PC-9 (cell line): ENCODE measurements at regions not wholly inside any gene's neighbourhood (a gene's known extent, or its start where the extent isn't known, plus 50 kb on each side); places are given as distances from the start of the nearest gene placed in this dataset.

Experiments
- BruUV-seq: library from RNA; stranded (reverse); fragments of 400-500 nt; replicated peaks from 2 replicates; lab custom pipeline; 2021; lab: Mats Ljungman, UMichigan
- CTCF ChIA-PET: fragments of 300-600 bp; sonication (Branson Sonifier 250); formaldehyde crosslinking; loops from one replicate; lab custom pipeline; 2022; ENCODE audit warnings: antibody characterized with exemption; lab: Charles Lee
- POLR2A ChIA-PET: fragments of 300-600 bp; sonication (Branson Sonifier 250); formaldehyde crosslinking; loops from one replicate; lab custom pipeline; 2022; ENCODE audit warnings: antibody characterized with exemption; ENCODE audit not compliant: unreplicated experiment; lab: Charles Lee
- DNase-seq, 2 experiments: peaks; one replicate each; pipeline versions ENCODE4 v3.0.0 to v3.0.0-alpha.2; 2015 to 2022; ENCODE audit warnings: mixed read lengths in 1 of 2
- H2AFZ ChIP-seq: fragments of 200-600 bp; sonication (generic); 2 replicates; pipeline ENCODE4 v1.8.1; 2017; ENCODE audit warnings: antibody characterized with exemption
- H3F3A ChIP-seq: fragments of 200-600 bp; sonication (generic); 2 replicates; pipeline ENCODE4 v1.8.1; 2017; ENCODE audit warnings: antibody characterized with exemption, mild to moderate bottlenecking, low read depth; ENCODE audit not compliant: insufficient read depth
- H3K27ac ChIP-seq: fragments of 200-600 bp; sonication (generic); 2 replicates; pipeline ENCODE4 v1.6.1; 2016; ENCODE audit warnings: mixed run types
- H3K27me3 ChIP-seq: fragments of 200-600 bp; sonication (generic); 2 replicates; pipeline ENCODE4 v1.6.1; 2016; ENCODE audit warnings: low read depth, mixed run types; ENCODE audit not compliant: insufficient read depth
- H3K36me3 ChIP-seq: fragments of 200-600 bp; sonication (generic); 2 replicates; pipeline ENCODE4 v1.6.1; 2016; ENCODE audit warnings: low read depth, mixed run types
- H3K4me1 ChIP-seq: fragments of 200-600 bp; sonication (generic); replicated peaks from 2 replicates; pipeline ENCODE4 v1.6.1; 2016; ENCODE audit warnings: mixed run types; ENCODE audit not compliant: insufficient read depth
- H3K4me2 ChIP-seq: fragments of 200-600 bp; sonication (generic); 2 replicates; pipeline ENCODE4 v1.6.1; 2017; ENCODE audit warnings: mixed run types
- H3K4me3 ChIP-seq: fragments of 200-600 bp; sonication (generic); 2 replicates; pipeline ENCODE4 v1.6.1; 2016; ENCODE audit warnings: mixed run types
- H3K79me2 ChIP-seq: fragments of 200-600 bp; sonication (generic); 2 replicates; pipeline ENCODE4 v1.6.1; 2017; ENCODE audit warnings: low read depth, mixed run types
- H3K9me2 ChIP-seq: fragments of 200-600 bp; sonication (generic); 2 replicates; pipeline ENCODE4 v1.8.1; 2017; ENCODE audit warnings: mild to moderate bottlenecking; ENCODE audit not compliant: insufficient read depth
- H3K9me3 ChIP-seq: fragments of 200-600 bp; sonication (generic); 2 replicates; pipeline ENCODE4 v1.8.1; 2016; ENCODE audit warnings: low read depth; ENCODE audit not compliant: insufficient read depth
- H4K20me1 ChIP-seq: fragments of 200-600 bp; sonication (generic); 2 replicates; pipeline ENCODE4 v1.8.1; 2017; ENCODE audit not compliant: insufficient read depth
- CTCF ChIP-seq: fragments of 200-600 bp; sonication (generic); conservative IDR thresholded peaks from 2 replicates; pipeline ENCODE4 v1.6.1; 2017; ENCODE audit warnings: mixed run types, antibody characterized with exemption, mild to moderate bottlenecking, moderate library complexity
- EZH2 ChIP-seq: fragments of 200-600 bp; sonication (generic); IDR thresholded peaks from 2 replicates; pipeline ENCODE4 v1.8.0; 2017; ENCODE audit warnings: antibody characterized with exemption, low read depth
- intact Hi-C: fragments of 100-400 bp; cut with micrococcal nuclease; formaldehyde crosslinking; loops from one replicate; pipeline ENCODE4 v1.10.0; 2022; ENCODE audit not compliant: unreplicated experiment

- no peak overlapping the region for H3K4me3 ChIP-seq
- no peaks in the 10 kb centered on the region for H3K79me2 ChIP-seq
- TF ChIP-seq EZH2 (no peak), CTCF (no peak)
- H2AFZ ChIP-seq = no peak overlapping the region
- ChIA-PET CTCF (no interaction called here), POLR2A (interaction anchor here (0.7 kb wide), 1 partner anchor 12 kb away, joined by 3 read pairs; no protein-coding TSS in a partner anchor)
- H3K9me3 ChIP-seq = no peaks in the 10 kb centered on the region
- no peak for DNase-seq
- H3F3A ChIP-seq = no peaks in the 10 kb centered on the region
- intact Hi-C loops = no loop called here
- no peaks in the 10 kb centered on the region for H4K20me1 ChIP-seq
- no peaks in the 10 kb centered on the region for H3K36me3 ChIP-seq
- H3K4me2 ChIP-seq = no peak overlapping the region
- no TSS peak for BruUV-seq
- no peaks in the 10 kb centered on the region for H3K4me1 ChIP-seq
- no peaks in the 10 kb centered on the region for H3K27me3 ChIP-seq
- no peaks in the 10 kb centered on the region for H3K9me2 ChIP-seq
- no peak overlapping the region for H3K27ac ChIP-seq
Observed at GRCh38 chr4:163612762-163613161, 118.3 kb downstream of the TMA16 start.

GRCh38 chr4:163613383-163613782, 118.9 kb downstream of the TMA16 start:
- intact Hi-C loops = no loop called here
- DNase-seq = no peak
- Histone ChIP-seq H3K4me1 (no peaks in the 10 kb centered on the region), H3K27me3 (no peaks in the 10 kb centered on the region), H3K9me3 (no peaks in the 10 kb centered on the region), H4K20me1 (no peaks in the 10 kb centered on the region), H3K27ac (no peak overlapping the region), H3K4me3 (no peak overlapping the region), H3K9me2 (no peaks in the 10 kb centered on the region), H3K79me2 (no peaks in the 10 kb centered on the region), H3K36me3 (no peaks in the 10 kb centered on the region), H3F3A (no peaks in the 10 kb centered on the region), H3K4me2 (no peak overlapping the region), H2AFZ (no peak overlapping the region)
- ChIA-PET POLR2A (no interaction called here), CTCF (no interaction called here)
- TF ChIP-seq CTCF (no peak), EZH2 (no peak)
- no TSS peak for BruUV-seq

- H3K9me3 ChIP-seq = no peaks in the 10 kb centered on the region
- TF ChIP-seq EZH2 (no peak), CTCF (no peak)
- DNase-seq = no peak
- ChIA-PET CTCF (no interaction called here), POLR2A (no interaction called here)
- H3K4me3 ChIP-seq = no peak overlapping the region
- H3K36me3 ChIP-seq = no peaks in the 10 kb centered on the region
- H3K9me2 ChIP-seq = no peaks in the 10 kb centered on the region
- H3K27me3 ChIP-seq = no peaks in the 10 kb centered on the region
- BruUV-seq = no TSS peak
- intact Hi-C loops = no loop called here
- no peaks in the 10 kb centered on the region for H3F3A ChIP-seq
- H4K20me1 ChIP-seq = no peaks in the 10 kb centered on the region
- no peak overlapping the region for H2AFZ ChIP-seq
- no peaks in the 10 kb centered on the region for H3K79me2 ChIP-seq
- no peaks in the 10 kb centered on the region for H3K4me1 ChIP-seq
- no peak overlapping the region for H3K4me2 ChIP-seq
- no peak overlapping the region for H3K27ac ChIP-seq
Observed at GRCh38 chr4:163614866-163615265, 120.4 kb downstream of the TMA16 start.
